ENCODE measurements at regions not wholly inside any gene's neighbourhood (a gene's known extent, or its start where the extent isn't known, plus 50 kb on each side); places are given as distances from the start of the nearest gene placed in this dataset.

DNA sequence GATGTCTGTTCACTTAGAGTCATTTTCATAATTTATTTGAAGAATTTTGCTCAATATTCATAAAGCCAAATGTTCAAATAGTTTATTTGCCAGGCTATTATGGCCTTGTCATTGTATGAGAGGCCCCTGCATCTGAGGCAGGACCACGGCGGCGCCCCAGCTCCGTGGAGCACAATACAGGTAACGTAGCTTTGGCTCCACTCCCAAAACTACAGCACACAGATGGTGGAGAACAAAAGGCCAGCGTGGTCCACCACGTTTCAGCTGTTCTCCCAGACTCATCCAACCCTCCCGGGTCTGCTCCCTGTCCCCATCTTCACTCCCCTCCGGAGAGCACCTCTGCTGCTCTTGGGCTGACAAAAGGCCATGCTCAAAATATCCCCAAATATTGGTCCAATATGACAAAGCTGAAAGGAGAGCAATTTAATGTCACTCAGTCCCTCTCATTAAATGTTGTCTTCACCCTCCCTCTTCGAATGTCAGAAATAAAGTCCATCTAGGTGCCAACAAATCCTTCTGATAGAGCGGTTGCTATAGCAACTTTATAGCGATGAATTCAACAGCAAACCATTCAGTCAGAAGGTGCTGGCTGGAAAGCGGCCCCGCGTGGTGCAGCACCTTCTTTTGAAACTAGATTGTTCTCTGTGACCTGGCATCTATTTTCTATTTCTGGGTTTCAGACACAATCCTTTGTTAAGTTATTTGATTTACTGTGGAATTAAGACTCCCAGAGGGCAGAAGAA lies 504.3 kb downstream of the ARHGEF28 start:
- DNase-seq (ENCODE audit: low read depth, low spot score), result no peak

DNA sequence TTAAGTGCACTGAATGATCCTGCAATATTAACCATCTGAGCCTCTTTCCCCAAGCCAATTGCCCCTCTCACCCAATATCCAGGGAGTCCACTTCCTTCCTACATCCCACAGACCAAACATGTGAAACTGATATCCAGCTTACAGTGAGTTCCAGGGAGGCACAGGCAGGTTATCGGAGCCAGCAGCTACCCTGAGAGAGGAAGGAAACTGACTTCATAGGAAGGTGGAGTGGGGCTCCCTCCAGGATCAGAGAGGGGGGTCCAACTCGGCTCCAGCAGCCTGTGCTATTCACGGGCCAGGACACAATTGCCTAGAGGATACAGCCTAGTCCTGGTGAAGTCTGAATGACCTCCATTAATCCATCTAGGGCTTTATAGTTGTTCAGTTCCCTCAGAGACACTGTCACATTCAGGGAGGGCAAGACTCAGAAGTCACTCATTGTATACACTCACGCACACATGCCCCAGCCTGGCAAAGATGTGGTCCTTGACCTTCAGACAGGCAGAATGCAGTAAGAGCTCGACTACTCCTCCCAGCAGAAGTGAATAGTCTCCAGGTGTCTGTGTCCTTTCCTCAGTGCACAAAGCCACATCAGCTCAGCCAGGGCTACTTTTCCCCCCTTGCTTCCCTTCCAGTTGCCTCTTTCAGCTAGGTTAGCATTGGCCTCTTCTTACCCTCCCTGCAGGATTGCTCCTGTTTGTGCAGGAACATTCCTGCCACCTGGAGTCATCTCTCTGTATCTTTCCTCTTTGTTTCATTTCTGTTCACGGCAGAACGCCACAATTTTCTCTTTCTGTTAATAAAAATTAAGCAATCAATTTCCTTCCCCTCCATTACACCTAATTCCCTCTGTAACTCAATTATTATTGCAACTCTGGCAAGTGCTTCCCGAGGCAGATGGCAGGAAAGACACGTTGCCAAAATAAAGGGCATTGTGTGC lies 501.7 kb downstream of the ARHGEF28 start:
- no peak for DNase-seq (ENCODE audit: low read depth, low spot score)

DNA sequence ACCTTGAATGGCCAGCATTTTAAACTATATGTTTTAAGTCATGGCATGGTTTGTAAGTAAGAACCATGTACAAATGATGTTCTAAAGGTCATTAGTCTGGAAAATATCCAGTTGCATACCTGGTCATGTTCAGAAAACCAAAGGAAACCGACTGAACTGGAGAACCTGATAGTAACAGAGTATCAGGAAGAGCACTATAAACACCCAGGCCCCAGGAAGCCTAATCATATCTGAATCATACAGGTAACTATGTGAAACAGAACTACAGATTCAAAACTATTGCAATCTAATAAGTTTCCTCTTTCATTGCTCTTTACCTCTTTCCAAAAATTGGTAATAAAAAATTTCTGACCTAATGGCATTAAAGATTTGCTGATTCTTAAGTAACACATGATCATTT lies 500.3 kb downstream of the ARHGEF28 start:
- no peak for DNase-seq (ENCODE audit: low read depth, low spot score)

DNA sequence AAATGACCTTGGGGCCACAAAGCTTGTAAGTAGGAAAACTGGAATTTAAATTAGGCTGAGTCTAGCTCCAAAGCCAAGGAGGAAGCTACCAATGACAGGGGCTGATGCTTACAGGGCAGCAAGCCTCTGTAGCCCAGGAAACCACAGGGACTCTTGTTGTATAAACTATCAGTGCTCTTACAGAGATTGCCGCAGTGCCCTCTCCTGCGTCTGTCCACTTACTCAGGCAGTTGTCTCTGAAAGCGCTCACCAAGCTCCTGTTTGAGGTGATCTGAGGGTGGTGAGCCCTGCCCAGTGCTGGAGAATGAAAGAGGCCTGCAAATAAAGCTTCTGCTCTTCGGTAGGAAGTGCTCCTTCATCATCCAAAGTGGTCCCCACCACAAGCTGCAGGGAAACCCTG lies 498.8 kb downstream of the ARHGEF28 start:
- peak; percentile 26 for DNase-seq (ENCODE audit: low read depth, low spot score)

DNA sequence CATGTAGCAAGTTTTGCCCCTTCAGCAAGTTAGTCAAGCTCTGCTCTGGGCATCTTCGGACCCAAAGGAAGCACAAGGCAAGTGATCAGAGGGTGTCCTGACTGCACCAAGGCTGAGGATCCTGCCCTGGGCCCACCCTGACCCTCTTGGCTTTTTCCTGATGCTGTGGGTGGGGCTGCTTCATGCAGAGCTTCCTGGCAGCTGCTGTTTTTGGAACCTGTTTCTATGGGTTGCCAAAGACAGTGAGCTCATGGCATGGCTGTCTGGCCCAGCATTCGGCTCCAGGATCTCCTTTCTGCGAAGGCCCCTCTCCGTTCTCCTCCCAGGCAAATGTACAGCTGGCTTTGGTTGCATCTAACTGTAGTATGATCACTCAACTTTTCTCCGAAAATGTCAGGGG lies 497.9 kb downstream of the ARHGEF28 start:
- no peak for DNase-seq (ENCODE audit: low read depth, low spot score)

DNA sequence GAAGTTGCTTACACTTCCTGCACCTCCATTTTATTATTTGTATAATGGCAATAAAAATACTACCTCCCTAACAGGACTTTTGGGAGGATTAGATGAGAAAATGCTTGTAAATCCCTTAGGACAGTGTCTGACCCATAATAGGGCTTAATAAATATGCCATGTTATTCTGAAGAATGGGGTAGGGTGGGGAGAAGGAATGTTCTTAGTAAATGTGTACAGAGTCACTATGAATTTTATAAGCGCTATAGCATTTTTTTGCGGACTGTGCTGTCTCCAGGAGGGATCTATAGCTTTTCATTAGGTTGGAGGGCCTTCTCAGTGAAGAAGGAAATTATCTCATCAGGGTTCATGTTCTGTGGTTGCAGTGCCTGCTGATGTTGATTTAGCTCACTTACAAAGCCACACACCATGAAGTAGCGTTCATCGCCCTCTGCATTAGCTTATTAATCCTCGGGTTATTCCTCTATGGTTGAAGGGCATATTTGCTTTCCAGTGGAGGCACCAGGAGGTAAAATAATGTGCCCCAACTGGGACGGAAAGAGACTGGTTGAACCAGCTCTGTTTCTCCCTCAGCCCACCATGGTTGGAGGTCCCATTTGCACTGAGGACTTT lies 497.1 kb downstream of the ARHGEF28 start:
- DNase-seq (ENCODE audit: low read depth, low spot score), result peak; percentile 37

DNA sequence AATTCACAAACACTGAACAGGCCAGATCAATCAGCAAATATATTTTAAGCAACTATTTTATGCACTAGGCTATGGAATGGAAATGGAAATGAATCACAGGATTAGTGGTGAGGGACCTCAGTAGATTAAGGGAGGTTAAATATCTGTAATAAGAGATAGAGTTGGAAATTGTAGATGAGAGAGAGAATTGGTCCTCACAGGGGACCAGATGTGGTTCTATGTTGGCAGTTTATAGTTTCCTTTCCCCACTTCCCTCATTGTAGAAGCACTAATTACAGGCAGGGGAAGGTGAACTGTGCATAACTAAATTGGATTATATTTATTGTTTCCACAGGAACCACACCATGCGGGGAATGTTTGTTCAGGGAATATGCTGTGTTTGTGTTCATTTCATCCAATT lies 496.2 kb downstream of the ARHGEF28 start:
- no peak for DNase-seq (ENCODE audit: low read depth, low spot score)

DNA sequence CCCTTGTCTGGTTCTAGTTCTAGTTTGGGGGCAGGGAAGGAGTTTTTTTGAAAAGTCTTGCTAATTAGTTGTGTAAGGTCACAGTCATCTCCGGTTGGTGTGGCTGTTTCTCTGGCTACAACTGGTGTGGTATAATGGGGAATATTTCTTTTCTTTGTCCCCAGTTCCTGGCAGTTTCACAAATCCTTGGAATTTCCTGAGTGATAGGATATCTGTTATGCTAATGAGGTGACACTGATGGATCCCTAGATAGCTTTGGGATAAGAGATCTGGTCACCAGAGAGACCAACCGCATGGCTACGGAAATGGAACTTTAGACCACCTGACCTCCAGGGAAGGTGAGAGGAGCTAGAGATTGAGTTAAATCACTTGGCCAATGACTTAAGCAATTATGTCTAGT lies 494.6 kb downstream of the ARHGEF28 start:
- no peak for DNase-seq (ENCODE audit: low read depth, low spot score)

DNA sequence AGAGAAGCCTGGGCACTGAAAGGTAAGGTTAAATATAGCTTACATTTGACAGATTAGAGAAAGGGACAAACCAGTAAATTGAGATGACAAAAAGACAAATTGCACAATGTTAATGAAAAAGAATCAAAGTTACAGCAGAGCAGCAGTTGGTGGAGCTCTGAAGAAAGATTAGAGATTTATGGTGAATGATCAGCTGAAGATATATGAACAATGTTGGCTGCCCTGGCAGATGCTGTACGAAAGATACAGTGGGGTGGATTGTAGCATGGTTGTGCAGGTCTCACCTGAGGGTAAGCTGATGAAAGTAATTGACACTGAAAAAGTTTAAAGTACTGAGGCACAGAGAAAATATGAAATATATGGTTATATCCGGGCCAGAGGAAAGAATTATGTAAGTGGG lies 492.1 kb downstream of the ARHGEF28 start:
- no peak for DNase-seq (ENCODE audit: low read depth, low spot score)

DNA sequence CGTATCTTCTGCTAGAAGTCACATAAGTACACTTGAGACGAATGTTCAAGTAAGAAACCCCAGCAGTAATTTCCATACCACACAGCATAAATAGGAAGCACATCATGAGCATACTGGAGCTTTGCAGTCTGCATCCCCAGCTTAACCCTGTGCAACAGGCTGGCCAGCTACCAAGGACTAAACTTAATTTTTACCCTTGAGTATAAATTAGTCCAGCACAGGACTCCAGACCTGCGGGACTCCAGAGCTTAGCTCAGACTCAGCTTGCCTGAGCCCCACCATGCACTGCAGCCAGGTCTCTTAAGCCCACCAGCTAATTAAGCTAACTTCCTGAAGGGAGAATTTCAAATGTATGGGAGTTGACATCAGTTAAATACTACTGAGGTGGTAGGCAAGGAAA lies 491.0 kb downstream of the ARHGEF28 start:
- DNase-seq (ENCODE audit: low read depth, low spot score), result no peak

DNA sequence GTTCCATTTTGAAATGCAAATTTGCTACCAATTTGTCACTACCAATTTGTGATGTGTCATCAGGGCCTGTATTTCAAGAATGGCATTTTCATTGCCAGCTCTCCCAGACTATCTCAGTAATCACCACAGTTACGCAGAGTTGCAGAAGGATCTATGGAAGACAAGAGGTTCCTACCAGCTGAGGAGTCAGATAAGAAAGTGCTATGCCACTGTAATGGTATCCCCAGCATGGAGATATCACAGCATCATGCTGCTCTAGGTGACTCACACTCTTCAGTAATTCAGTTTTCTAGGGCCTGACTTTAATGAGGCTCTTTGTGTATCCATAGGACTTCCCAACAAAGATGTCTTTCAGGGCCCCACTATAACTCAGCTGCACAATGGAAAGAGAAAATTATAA lies 490.3 kb downstream of the ARHGEF28 start:
- DNase-seq (ENCODE audit: low read depth, low spot score), result no peak

DNA sequence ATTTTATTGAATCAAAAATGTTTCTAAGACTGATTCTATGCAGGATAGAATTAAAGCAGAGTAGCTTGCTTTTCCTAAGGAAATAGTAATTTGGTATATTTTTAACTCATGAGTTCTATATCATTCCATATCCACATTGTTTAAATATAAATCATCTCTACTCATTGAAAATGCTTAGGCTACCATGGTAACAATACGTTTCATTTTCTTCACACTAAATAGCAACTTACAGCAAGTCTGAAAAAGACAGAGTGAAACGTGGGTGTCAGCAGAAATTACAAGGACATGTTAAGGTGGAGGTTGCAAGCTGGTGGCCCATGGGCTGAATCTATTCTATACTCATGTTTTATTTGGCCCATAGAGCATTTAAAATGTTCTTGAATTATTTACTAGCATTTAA lies 487.9 kb downstream of the ARHGEF28 start:
- no peak for DNase-seq (ENCODE audit: low read depth, low spot score)

DNA sequence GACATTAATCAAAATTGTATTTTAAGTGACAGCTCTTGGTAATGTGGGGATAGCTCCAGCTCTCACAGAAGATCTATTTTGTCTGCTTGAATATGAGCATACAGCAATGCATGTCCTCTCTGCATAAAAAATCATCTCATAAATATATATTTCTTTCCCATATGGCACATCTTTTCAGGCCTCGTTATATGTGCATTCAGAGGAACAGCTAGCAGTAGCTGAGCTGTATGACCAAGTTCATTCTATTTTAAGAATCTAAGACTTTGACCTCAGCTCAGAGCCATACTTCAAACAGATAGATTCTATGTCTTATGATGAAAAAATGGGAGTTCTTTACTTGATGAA lies 487.2 kb downstream of the ARHGEF28 start:
- DNase-seq (ENCODE audit: low read depth, low spot score), result no peak

DNA sequence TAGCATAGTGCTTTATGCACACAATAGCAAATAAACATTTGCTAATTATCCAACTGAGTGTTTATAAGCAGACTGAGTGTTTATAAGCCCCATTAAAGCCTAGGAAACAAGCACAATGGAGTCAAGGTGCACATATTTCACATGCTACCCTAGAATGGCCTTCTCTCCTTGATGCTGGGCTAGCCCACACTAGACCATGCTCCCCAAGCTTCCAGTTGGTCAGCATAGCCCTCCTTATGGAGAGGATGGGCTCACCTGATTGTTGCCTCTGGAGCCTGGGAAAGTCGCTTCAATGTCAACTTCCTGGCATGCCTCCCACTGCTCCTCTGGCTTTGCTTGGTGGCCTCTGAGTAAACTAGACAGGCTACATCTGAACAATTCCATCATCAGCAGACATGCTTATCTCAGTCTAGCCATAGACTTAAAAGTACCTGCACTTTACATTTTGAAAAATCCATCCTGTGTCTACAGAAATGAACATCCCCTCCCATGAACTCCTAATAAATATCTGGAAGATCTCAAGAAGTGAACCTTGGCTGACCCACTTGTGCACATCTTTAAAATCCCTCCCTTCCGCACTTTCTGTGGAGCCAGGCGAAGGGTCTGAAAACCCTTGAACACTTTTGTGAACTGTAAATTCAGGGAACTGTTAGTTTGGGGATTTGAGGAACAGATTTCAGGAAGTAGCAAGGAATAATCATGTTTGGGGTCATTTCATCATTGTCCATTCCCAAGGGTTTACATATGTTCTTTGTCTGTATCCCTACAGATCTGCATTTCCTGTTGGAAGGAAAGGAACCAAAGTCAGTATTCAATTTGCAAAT lies 486.6 kb downstream of the ARHGEF28 start:
- no peak for DNase-seq (ENCODE audit: low read depth, low spot score)

DNA sequence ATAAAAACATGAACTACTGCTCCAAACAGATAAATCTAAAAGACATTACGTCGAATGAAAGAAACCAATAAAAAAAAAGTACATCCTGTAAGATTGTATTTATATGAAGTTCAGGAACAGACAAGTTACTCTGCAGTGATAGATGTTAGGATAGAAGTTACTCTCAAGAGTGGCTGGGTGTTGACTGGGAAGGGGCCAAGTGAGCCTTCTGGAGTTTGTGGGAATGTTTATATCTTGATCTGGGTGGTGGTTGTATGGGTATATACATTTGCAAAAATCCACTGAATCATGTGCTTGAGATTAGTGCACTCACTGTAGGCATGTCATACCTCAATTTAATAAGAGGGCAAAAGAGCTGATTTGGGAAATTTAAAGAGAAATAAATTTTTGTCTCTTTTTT lies 485.8 kb downstream of the ARHGEF28 start:
- DNase-seq (ENCODE audit: low read depth, low spot score), result no peak

DNA sequence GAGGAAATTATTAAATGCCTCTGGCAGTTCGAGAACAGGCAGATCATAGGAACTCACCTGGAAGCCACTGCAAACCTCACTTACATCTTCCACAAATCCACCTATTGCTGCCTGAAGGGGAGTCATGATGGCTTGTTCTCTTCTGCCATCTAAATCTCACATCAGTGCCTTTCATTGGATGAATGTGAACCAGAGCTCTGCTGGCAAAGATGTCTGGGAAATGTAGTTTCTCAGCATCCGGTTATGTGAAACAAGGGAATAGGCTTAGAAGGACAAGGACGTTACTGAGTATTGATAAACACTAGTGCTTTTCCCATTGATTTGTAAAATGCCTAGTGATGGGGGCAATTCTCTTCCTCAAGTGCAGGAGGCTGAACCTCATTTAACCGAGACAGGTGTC lies 483.3 kb downstream of the ARHGEF28 start:
- no peak for DNase-seq (ENCODE audit: low read depth, low spot score)

DNA sequence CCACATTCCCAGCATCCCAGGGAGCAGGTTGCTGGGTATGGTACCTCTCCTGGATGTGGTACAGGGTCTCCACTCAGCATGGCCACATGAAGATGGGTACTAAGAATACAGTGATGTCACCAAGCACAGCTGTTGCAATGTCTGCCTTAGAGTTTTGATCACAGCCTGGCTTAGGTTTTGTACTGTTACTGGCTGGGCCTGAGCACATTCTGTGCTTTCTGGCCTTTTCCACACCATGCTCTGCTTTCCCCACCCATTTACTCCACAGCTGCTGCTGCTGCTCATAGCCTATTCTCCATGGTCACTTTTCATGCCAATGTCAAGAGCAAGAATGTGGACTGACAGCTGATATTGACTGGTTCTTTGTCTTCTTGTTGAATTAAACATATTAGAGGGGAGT lies 481.9 kb downstream of the ARHGEF28 start:
- DNase-seq (ENCODE audit: low read depth, low spot score), result no peak

DNA sequence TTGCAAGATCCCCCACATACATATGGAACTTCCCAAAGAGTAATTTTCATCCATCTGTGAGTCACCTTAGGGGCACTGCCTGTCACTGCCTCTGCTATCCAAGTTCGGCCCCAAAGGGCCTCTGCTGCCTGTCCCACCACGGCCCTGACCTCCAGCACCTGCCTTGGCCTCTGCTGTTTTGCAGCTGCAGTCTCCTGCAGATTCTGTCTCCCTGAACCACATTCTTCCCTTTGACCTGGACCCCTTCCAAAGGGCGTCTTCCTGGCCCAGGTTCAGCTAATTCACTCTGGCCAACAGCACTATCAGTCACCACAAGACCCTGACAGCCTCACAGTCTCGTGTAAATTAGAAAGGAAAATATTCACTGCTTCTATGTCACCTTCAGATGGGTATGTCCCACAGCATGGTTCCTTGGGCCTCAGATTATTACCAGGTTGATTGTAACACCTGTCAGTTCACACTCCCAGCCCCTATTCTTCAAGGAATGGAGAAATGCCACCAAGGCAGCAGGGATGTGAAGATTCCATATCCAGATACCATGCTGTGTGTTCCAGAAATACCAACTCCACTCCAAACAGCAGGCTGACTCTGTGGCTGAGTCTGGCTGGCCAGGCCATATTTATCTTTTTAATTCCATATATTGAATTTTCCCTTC lies 479.3 kb downstream of the ARHGEF28 start:
- DNase-seq (ENCODE audit: low read depth, low spot score), result no peak

DNA sequence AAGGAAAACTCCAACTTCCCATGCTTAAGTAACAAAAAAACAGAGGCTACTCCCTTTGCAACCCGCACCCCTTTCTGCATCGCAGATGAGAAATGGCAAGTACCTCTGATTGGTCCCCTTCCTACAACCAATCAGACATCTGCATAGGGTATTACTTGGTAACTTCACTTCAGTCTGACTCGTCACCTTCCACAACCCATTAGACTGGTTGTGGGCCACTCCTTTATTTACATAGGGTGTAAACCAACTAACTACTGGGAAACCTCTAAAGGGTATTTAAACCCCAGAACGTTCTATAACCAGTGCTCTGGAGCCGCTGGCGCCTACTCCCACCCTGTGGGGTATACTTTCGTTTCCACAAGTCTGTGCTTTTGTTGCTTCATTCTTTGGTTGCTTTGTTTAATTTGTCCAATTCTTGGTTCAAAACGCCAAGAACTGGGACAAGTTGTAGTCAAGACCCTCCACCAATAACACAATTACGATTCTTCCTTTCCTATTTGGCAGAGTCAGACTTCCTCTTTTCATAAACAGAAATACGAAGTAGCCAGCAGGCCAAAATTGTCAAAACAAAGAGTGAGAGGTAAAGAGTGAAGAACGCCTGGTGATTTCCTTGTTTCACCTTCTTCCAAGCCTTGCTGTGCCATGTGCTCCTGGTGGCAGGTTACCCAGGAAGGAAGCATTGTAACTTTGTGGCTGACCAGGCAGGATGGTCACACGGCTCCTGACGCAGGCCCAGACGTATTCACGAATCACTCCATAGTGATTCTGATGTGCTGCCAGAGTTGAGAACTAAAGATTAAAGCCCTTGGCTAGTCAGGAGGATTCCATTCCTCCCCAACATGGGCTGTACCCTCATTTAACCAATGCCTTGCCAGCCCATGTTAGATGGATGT lies 477.4 kb downstream of the ARHGEF28 start:
- no peak for DNase-seq (ENCODE audit: low read depth, low spot score)

DNA sequence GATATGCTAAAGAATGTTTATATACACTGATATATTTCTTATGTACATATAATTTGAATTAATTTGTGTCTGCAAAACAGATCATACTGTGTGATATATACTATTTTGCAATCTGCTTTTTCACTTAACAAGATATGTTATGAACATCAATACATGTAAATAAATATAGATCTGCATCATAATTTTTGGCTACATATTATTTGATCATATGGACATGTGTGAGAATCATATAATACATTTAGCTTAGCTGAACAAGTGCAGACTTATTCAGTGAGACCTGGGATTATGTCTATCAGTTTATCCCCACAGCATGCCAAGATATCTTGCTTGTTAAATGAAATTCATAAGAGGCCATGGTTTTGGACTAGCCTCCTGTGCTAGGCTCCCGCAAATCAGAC lies 474.3 kb downstream of the ARHGEF28 start:
- DNase-seq (ENCODE audit: low read depth, low spot score), result no peak

All from smooth muscle cell of the brain vasculature (primary cell).